ENCODE measurements at regions not wholly inside any gene's neighbourhood (a gene's known extent, or its start where the extent isn't known, plus 50 kb on each side); places are given as distances from the start of the nearest gene placed in this dataset.
A peak's percentile ranks its signal among the peaks of the same experiment; 100 is the strongest.

DNA sequence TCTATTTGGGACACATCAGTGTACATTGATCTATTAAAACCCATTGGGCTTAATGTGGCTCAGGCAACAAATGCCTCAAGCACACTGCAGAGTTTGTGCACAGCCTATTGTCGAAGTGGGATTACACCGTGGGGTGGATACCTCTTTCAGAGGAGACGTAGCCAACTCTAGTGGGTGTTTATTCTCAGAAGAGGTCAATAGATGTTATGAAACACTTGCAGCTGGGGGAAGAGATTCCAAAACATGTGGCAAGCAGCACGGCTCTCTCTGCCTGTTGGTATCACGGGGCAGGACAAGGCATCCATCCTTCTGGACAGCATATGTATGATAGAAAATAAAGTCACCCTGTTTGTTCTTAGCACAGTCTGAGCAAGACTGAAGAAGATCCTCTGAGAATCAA, 121.4 kb upstream of the COPS8 start:
- DNase-seq, result no peak

DNA sequence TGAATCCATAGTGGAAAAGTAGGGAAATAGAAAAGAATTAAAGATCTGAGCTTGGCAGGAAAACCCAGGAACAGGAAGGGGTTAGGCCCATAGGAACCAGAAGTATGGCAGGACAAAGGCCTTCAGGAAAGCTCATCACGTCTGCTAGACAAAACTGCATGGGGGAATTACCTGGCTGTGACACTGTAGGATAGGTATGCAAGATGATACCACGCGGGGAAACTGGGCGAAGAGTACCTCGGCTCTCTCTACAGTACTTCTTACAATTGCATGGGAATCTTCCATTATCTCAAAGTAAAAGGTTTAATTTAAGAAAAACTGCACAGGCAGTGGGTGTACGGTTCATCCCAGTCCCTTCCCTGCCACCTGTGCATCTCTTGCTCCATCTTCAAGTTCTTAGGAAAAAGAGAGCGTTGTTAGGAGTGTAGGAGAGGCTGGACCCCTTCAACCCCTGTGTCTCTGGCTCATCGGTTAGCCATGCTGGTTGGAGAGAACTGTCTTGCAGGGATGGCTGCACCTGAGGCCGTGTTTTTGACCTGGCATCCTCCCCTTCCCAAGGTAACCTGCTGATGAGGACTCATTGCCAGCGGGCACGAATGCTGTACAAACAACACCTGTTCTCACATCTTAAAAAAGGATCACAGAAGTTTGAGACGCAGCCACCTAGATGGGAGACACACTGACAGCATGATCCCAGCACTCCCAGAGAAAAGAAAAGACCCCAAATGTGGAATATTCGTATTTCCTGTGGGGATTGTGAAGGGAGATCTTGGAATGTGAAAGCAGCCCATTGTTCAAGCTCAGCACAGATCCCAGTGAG, 120.5 kb upstream of the COPS8 start:
- no peak for DNase-seq

DNA sequence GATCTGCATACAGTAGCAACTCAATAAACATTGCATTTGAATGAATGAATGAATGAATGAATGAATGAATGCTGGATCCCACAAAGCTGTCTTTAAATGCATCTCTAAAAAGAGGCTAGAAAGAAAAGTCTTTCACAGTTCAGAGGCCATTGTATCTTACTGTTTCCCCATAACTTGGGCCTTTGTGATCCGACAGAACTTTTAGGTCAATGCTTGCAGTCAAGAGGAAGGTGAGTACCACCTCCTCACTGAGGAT, 119.9 kb upstream of the COPS8 start:
- DNase-seq, result no peak

DNA sequence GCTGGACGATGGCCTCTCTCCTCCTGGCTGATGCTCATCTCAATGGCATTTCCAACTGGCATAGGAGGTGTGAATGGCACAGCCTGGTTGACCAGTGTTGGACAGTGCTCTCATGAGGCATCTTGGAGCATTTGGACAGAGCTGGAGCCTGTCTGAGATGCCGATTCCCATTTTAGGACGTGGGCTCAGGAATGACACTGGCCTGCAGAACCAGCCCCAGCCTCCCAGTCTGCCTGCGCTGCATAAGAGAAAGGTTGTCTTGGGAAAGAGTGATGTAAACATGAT, 118.2 kb upstream of the COPS8 start:
- DNase-seq, result no peak

DNA sequence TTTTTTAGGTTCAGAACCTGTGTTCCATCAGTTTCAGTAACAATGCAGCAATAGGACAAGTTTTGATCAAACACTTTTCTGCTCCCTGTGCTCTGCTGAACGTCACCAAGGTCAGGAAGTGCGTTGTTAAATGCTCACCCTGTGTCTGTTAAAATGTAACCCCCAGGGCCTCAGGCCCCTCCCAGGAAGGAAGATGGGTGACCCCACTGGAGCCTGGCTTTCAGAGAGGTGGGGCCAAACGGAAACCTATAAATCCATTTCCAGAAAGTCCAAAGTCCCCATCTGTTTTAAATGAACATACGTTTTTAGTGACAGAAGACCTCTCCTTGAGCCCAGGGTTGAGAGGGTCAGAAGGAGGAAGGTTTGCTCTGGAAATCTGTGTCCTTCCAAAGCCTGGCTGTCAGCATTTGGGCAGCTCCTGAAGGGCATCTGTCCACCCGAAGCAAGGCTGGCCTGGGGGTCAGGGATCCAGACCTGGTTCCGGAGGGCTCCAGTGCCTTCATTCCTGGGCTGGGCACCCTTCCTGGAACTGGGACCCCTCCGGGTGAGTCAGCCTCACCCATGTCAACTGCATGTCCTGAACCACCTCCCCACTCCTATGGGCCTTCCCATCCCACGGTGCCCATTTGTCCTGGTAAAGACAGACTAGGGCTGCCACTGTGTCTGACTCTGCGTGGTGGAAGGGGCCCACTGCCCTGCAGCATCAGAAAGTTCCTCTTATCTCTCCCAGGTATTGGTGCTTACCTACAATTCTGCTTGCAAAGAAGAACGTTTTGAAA, 117.4 kb upstream of the COPS8 start:
- DNase-seq, result peak; percentile 41

DNA sequence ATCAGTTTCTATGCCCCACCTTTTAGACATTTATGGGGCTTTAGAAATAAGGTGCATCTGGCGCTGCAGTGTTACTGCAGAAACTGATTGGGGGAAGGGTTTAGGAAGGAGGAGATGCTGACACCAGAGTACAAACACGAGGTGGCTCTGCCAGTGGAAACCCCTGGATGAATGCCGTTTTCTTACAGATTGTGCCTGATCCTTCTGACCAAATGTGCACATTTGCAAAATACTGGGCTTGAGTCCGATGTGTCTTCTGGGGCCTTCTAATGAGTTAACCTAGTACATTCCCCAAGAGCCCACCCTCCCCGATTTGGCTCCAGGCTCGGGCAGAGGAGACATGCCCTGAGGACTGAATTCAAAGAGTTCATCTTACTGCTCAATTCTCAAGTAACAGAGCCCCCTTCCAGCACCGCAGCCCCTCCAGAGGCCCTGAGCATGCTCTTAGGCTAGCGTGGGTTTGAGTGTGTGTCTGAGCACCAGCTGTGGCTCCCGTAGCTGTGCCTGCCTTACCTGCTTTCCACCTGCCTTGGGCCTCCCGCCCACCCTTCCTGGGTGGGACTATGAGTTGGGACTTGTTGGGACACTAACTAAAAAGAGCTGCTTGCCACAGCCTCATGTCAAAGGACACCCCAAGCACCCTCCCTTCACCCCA, 116.7 kb upstream of the COPS8 start:
- DNase-seq, result no peak

DNA sequence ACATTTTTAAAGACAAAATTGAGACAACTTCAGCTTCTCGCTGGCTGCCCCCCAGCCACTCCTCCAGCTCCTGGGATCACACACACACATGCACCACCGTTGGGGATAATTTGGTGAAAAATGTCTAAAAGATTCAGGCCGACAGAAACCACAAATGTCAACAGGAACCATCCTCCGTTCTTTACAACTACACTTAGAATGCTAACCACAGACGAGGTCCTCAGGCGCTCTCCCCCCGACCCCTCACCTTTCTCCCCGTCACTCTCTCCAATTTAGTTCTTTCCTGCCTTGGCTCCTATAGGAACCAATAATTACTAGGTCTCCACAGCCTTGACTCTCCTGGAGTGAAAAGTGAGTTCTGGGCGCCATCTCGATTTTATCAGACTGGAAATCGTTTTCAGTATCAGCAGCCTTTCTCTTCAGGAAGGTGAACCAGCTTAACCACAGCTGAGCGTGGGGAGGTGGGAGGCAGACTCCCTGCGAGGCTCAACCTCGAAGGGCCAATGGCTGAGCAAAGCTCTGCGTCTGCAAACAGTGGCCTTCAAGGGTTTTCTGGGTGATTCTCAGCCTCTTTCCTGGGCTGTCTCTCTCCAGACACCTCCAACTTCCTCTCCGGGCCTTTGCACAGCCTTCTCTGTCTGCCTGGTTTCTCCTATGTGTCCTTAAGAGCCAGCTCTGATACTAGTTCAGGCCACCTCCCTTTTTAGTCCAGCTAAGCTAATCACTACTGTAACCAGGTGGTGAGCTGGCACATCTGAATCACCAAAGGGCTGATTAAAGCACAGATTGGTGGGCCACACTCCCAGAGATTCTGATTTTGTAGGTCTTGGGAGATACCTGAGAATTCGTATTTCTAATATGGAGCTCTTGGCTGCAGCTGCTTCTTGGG, 115.7 kb upstream of the COPS8 start:
- DNase-seq, result peak; percentile 29

DNA sequence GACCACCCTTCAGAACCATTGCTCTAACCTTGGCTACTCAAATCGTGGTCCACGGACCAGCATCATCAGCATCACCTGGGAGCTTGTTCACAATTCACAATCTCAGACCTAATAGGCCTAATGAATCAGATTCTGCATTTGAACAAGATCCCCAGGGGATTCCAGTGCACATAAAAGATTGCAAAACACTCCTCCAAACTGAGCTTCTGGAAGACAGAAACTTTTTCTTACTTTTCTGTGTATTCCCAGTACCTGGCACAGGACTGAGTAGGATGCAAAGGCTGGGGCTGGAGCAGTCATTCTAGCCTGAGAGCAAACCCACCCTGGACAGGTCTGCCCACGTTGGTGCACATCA, 115.1 kb upstream of the COPS8 start:
- DNase-seq, result no peak

DNA sequence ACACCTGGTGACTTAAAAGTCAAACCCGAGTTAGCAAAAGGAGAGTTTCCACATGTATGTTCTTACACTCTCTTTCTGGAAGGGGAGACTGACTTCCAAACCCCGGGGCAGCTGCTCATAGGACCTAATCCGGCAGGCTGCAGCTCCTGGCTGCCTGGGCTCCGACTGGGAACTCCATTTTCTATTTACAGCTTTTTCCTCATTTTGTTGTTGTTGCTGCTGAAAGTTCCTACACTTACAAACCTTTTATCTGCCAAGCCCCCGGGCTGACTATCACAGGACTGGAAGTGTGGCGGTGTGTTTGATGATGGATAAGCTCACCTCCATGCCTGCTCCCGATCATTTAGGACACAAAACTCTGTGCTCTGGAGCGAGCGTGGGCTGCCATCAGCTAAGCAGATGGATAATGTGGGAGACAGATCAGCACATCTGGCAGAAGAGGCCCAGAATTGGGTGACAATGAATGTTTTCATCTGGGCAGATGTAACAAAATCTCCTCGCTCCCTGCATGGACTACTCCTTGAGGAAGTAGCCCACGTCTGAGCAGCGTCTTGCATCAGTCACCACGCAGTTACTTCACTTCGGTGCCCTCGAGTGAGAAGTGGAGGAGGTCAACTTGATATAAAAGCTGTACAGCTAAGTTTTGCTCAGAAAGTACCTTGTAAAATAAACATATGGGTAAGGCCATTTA, 114.4 kb upstream of the COPS8 start:
- no peak for DNase-seq

DNA sequence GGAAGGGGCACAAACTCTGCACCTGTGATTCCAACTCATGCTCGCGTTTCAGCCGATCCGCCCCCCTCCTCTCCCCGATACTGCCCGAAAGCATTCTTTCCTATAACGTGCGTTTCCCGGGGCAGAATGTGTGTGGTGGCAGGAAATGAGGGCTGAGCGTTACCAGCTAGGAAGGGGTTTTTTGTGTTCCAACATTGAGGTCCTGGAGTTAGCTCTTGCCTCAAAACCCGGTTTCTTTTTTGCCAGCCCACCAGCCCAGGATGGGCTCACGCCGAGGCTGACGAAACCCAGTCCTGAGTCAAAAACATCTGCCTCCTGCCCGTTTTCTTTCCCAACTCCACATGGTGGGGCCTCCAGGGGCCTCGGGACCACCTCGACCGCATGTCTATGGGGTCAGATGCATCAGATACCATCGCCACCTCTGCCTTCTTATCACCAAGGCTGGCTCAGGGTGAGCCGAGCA, 113.7 kb upstream of the COPS8 start:
- no peak for DNase-seq

DNA sequence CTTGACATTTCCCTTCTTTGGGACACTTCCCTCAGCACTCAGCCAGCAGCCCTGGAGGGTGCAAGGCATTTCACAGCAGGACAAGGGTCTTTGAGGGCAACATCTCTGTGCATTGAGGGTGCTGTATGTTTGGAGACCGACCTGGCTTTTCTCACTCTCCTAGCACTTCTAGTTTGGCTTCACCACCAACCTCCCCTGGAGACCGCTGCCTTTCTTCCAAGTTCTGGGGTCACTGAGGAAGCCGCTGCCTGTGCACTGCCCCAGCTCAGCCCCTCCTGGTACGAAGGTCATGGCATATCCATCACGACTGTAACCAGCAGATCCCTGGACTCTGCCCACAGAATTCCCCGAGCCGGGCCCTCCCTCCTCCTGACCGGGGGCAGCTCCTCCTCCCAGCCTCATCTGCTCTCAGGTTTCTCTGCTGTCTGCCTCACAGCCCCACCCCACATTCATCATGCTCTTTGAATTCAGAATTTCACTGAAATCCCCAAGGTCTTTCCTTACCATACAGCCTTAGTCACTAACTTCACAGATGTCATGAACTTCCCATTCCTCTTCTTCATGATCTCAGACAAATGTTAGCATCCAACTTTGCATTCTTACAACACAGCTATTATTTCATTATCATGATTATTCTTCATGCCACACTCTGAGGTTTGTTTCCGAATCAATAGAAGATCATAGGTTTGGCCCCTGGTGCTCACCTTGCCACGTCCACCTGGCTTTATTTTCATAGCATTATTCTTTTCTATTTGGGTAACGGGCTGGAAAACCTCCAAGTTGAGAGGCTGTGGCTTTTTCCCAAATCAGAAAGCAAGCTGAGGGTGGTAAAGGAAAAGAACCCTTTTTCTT, 113.0 kb upstream of the COPS8 start:
- DNase-seq, result no peak

DNA sequence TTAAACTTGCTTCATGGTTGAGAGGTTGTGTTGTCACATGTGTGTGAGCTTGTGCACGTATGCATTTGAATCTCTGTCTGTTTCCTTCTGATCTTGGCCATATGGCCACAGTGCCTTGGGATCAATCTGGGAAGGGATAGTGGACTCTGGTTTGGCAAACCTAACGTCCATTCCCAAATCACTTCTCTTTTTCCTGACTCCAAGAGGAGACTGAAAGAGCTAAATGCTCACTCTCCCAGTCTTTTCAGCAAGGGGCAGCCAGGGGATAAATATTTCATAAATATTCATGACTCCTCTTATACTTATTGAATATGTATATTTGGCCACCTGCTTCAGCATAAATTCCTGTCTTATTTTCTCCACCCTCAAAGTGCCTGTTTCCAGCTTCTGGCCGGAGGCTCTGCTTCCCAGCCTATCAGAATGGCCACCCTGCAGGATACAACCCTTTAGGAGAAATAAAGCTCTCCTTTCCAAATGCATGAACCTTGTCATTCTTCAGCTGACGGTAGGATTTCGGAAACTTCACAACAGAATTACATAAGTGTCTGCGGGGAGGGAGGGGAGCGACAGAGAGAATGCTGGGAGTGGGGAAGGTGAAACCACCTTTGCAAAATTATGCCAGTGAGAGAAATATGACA, 112.2 kb upstream of the COPS8 start:
- DNase-seq, result no peak

DNA sequence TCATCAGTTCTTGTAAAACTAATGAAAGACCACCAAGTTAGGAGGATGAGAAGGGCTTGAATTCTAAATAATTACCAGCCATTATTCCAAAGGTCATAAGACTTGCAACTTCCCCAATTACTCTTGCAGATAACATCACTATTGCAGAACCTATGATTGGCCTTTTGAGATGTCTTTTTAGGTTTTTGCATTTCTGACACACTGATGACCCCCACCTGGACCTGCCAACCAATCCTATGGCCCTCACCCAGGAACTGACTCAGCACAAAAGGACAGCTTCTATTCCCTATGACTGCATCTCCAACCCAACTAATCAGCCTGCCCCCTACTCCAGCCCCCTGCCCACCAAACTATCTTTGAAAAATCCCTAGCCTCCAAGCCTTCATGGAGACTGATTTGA, 111.5 kb upstream of the COPS8 start:
- no peak for DNase-seq

DNA sequence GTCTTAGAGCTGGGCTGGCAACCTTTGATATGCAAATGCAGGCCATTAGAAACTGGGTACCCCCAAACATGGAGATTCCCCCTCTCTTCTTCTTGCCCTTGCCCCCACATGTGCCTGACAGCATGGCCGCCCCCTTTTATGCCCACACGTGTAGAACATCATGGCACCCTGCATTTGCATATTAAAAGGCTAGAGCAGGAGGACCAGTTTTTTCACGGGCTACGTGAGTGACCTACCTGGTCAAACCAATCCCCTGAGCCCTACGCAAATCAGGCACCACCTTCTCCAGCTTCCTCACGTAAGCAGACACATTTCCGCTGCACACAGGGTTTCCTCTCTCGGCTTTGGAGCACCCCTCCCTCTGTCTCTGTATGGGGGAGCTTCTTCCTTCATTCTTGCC, 110.9 kb upstream of the COPS8 start:
- no peak for DNase-seq

DNA sequence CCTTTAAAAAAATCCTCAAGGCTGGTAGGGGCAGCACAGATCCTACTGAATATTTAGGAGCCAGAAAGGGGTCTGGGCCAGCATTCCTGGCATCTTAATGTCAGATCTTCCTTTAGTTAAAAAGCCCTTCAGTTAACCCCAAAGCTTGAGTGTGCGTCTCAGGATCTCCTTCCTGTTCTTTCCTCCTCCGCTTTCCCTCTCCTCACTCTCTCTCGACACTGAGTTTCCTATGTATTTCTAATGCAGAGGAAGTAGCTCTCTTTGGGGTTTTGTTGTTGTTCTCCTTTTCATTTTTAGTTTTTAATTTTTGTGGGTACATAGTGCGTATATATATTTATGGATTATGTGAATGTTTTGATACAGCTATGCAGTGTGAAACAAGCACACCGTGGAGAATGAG, 109.9 kb upstream of the COPS8 start:
- no peak for DNase-seq

DNA sequence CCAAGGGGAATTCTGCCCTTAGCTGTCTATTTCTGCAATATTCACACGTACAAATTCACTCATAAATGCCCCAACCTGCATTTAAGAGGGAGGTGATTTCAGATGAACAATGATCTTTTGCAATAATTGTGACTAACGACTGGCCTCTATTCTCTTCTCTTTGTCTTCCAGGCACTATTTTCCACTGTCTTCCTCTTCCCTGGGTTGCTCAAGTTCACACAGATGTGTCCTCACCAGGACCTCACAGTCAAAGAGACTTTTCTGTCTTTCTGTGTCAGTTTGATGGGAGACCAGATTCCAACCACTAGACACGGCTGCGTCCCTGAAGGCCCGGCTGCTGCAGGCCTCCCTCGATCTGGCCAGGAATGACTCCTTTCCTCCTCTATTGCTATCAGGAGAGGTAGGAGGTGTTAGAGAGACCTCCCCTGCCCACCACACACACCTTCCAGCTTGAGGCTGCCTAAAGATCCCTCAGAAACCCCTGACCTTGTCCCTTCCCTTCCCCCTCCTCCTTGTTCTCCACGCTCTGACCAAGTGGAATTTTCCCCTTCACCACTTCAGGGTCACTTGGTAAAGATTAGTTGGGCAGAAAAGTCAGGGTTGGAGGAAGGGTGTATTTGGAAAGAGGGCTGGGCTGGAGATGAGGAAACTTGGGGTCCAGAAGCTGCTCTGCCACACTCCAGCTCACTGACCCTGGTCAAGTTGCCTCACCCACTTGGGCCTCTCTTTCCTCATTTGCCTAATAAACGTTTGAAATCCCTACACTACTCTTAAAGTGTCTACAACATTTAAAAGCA, 109.2 kb upstream of the COPS8 start:
- no peak for DNase-seq

DNA sequence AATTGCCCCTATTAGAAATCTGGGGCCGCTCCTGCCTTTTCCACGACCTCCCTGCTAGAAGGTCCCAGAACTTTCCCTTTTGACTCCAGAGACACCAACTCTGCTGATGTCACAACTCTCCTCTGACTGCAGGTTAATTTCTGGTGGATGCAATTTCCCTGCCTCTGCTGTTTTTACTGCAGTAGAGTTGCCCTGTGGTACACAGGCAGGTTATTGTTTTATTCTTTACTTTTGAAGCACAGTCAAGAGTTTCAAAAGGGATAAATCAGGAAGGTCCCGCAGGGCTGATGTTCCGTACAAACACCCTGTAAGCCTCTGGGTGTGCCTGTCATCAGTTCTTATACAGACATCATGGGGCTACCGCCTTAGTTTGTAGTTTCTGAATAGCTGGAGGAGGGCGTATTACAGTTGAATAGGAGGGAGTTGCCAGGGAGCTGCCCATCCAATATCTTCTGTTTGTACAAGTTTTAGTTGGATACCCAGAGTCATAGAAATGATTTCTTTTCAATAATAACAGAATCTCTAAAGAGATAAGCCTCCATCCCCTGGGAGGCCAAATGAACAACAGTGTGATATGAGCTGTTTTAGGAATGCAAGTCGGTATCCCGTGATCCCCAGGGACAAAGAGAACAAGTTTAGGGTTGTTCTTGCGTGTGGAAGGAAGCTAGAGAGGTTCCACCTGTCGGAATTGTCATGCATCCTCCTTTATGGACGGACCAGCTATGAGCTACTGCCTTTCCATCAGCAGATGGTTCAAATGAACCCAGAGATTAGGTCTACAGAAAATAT, 108.4 kb upstream of the COPS8 start:
- no peak for DNase-seq

DNA sequence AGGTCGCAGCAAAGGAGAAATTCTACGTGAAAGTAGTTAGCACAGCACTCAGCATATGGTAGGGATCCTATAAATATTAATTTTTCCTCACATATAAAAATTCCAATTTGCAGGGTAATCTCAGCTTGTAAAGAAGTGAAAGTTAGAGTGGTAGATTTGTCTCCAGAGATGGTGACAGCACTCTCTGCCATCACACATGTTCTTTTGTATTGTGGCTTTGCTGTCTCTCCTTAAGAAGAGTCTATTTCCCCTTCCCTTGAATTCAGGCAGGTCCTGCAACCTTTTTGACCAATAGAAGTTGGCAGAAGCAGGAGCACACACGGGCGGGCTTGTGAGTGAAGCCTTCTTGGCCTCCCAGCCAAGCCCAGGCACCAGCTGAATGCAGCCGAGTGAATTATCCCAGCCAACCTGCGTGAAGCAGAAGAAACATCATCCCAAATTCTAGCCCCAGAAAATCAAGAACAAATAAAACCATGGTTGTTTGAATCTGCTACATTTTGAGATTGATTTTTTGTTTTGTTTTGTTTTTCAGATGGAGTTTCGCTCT, 107.8 kb upstream of the COPS8 start:
- no peak for DNase-seq

DNA sequence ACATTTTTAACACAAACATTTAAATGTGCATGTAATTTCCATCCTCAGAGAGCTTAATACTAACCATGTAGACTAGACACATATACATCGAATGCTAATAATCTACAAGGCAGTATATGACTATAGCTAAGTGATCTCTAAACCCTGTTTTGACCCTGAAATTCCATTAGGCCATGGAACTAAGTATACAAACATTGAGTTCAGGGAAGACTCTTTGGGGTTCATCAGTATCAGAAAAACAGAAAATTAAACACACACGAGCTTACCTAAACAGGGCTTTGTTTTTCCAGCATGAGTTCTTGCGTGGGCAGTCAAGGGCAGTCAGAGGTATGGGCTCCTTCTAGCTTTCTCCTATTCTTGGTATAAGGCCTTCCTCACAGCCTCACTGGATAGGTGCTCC, 106.0 kb upstream of the COPS8 start:
- no peak for DNase-seq

Measured in activated T-cell treated with anti-CD3 and anti-CD28 coated beads, Interleukin-2, amount 50 U/mL, for 1 hour (primary cell).